ENCODE measurements at regions not wholly inside any gene's neighbourhood (a gene's known extent, or its start where the extent isn't known, plus 50 kb on each side); places are given as distances from the start of the nearest gene placed in this dataset.

DNA sequence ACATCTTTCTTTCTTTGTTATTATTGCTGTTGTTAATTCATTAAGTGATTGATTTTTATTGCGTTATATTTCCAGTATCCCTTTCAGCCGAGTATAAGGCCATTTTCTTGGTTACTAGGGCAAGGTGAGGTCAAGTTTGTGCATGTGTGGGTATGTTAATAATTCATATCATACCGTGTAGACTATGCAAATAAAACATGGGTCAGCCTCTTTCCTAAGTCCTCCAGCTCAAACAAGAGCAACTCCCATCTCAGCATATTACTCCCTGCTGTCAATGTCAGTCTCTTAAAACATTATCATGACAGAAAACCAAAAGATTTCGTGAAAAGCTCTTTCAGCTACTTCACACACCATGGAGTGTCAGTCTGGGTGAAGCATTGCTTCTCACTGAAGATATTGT lies 103.9 kb upstream of the ST8SIA2 start:
- no peaks in the 10 kb centered on the region for H4K20me1 ChIP-seq (ENCODE audit: insufficient read depth, low read length)
- WGBS (ENCODE audit: insufficient coverage): no CpG with 5 or more reads among the region's 4 CpGs

DNA sequence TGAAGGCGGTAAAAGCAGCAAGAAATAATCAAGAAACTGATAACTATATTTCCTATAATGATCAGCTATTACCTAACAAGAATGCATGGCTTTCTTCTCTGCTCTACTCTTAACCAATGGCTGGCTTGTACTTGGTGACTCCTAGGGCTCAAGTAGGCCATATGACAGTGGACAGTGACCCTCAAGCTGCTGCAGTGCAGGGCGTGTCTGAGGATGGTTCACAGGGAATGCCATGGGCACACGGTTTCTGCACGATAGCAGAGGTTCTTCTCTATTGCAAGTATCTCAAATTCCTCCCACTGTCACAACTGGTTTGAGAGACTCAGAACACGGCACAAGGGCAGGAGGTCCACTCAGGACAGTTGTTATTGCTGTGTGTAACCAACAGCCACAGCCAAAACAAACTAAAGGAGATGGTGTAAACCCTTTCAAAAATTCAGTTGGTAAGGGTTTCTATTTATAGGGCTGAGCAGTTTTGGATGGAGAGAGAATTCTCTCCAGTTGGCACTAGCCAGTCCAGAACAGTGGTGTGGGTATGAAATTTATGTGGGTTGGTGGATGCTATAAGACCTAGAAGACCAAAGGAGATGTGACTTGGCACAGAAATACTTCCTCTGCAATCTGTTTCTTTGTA lies 103.2 kb upstream of the ST8SIA2 start:
- no peak overlapping the region for H3K4me3 ChIP-seq (replicated peaks in 1 of 3; ENCODE audit: low read depth in 2 of 3, low read length in 3 of 3)
- H3K4me2 ChIP-seq (replicated peaks; ENCODE audit: extremely low read depth, low read length, poor library complexity, severe bottlenecking): no peak overlapping the region
- H3K36me3 ChIP-seq (replicated peaks in 1 of 2; ENCODE audit: control insufficient read depth in 1 of 2, insufficient read depth in 2 of 2, low read length in 2 of 2): no peaks in the 10 kb centered on the region
- H4K20me1 ChIP-seq (ENCODE audit: insufficient read depth, low read length): no peaks in the 10 kb centered on the region
- H3K9ac ChIP-seq (ENCODE audit: insufficient read depth, low read length, poor library complexity, severe bottlenecking): no peak overlapping the region
- no peak overlapping the region for H3K27ac Mint-ChIP-seq
- no peak overlapping the region for H3K27ac ChIP-seq (ENCODE audit: low read depth in 1 of 2, low read length in 2 of 2)
- H3K9me3 ChIP-seq (replicated peaks in 1 of 2; ENCODE audit: control insufficient read depth in 1 of 2, insufficient read depth in 1 of 2, low read length in 2 of 2): no peaks in the 10 kb centered on the region
- H3K36me3 Mint-ChIP-seq: no peaks in the 10 kb centered on the region
- TF ChIP-seq, protein P1, sequence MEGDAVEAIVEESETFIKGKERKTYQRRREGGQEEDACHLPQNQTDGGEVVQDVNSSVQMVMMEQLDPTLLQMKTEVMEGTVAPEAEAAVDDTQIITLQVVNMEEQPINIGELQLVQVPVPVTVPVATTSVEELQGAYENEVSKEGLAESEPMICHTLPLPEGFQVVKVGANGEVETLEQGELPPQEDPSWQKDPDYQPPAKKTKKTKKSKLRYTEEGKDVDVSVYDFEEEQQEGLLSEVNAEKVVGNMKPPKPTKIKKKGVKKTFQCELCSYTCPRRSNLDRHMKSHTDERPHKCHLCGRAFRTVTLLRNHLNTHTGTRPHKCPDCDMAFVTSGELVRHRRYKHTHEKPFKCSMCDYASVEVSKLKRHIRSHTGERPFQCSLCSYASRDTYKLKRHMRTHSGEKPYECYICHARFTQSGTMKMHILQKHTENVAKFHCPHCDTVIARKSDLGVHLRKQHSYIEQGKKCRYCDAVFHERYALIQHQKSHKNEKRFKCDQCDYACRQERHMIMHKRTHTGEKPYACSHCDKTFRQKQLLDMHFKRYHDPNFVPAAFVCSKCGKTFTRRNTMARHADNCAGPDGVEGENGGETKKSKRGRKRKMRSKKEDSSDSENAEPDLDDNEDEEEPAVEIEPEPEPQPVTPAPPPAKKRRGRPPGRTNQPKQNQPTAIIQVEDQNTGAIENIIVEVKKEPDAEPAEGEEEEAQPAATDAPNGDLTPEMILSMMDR (IDR thresholded peaks at IDR 0.05): no peak
- intact Hi-C loops (cut with micrococcal nuclease): no loop called here
- no peak for DNase-seq
- WGBS (ENCODE audit: insufficient coverage): 100% methylated on average over 1 of the region's 5 CpGs
- H3K27me3 ChIP-seq (ENCODE audit: control insufficient read depth in 2 of 2, insufficient read depth in 2 of 2, low read length in 2 of 2): no peaks in the 10 kb centered on the region
- no peaks in the 10 kb centered on the region for H3K79me2 ChIP-seq (ENCODE audit: insufficient read depth, low read length)
- peaks cover 0 to 10% (median 0%) of the 10 kb centered on the region in 3 donors for H3K27me3 Mint-ChIP-seq (ENCODE audit: low read depth in 3 of 3)
- H3K4me1 ChIP-seq (ENCODE audit: control insufficient read depth in 1 of 2, insufficient read depth in 2 of 2, low read length in 2 of 2): no peaks in the 10 kb centered on the region
- peaks cover 0 to 2% (median 0%) of the 10 kb centered on the region in 7 donors for H3K9me3 Mint-ChIP-seq
- H3K4me1 Mint-ChIP-seq: no peaks in the 10 kb centered on the region
- no peak overlapping the region for H3K4me3 Mint-ChIP-seq
- no peak overlapping the region for H2AFZ ChIP-seq (ENCODE audit: insufficient read depth, low read depth, low read length, poor library complexity, severe bottlenecking)

More for the DNA sequence above, 103.9 kb upstream of the ST8SIA2 start:
- Mint-ChIP-seq H3K36me3 (no peaks in the 10 kb centered on the region), H3K9me3 (no peaks in the 10 kb centered on the region), H3K4me3 (no peak overlapping the region), H3K27me3 (ENCODE audit: low read depth in 3 of 3) (peaks cover 0 to 7% (median 0%) of the 10 kb centered on the region in 3 donors), H3K27ac (no peak overlapping the region), H3K4me1 (no peaks in the 10 kb centered on the region)
- Histone ChIP-seq H3K27me3 (ENCODE audit: control insufficient read depth in 2 of 2, insufficient read depth in 2 of 2, low read length in 2 of 2) (no peaks in the 10 kb centered on the region), H3K4me1 (ENCODE audit: control insufficient read depth in 1 of 2, insufficient read depth in 2 of 2, low read length in 2 of 2) (no peaks in the 10 kb centered on the region), H3K9me3 (replicated peaks in 1 of 2; ENCODE audit: control insufficient read depth in 1 of 2, insufficient read depth in 1 of 2, low read length in 2 of 2) (no peaks in the 10 kb centered on the region), H3K4me3 (replicated peaks in 1 of 3; ENCODE audit: low read depth in 2 of 3, low read length in 3 of 3) (no peak overlapping the region), H3K9ac (ENCODE audit: insufficient read depth, low read length, poor library complexity, severe bottlenecking) (no peak overlapping the region), H3K79me2 (ENCODE audit: insufficient read depth, low read length) (no peaks in the 10 kb centered on the region), H3K27ac (ENCODE audit: low read depth in 1 of 2, low read length in 2 of 2) (no peak overlapping the region), H3K4me2 (replicated peaks; ENCODE audit: extremely low read depth, low read length, poor library complexity, severe bottlenecking) (no peak overlapping the region), H3K36me3 (replicated peaks in 1 of 2; ENCODE audit: control insufficient read depth in 1 of 2, insufficient read depth in 2 of 2, low read length in 2 of 2) (no peaks in the 10 kb centered on the region), H2AFZ (ENCODE audit: insufficient read depth, low read depth, low read length, poor library complexity, severe bottlenecking) (no peak overlapping the region)
- TF ChIP-seq, protein P1 (IDR thresholded peaks at IDR 0.05): no peak
- no peak for DNase-seq
- intact Hi-C loops (cut with micrococcal nuclease): no loop called here

Data from CD14-positive monocyte (primary cell).